GM23338 (cell line): ENCODE measurements at regions not wholly inside any gene's neighbourhood (a gene's known extent, or its start where the extent isn't known, plus 50 kb on each side); places are given as distances from the start of the nearest gene placed in this dataset.

Experiments used
- ATAC-seq: fragments of 200-7000 bp; cut with Tn5 transposase; 3 replicates; pipeline ENCODE4 v1.9.1; 2020
- DNase-seq: peaks from one replicate; pipeline ENCODE4 v3.0.0-alpha.2; 2015; ENCODE audit warnings: low spot score
- H2AFZ ChIP-seq: fragments of 200-600 bp; sonication (generic); 2 replicates; pipeline ENCODE4 v1.8.0; 2016; ENCODE audit warnings: antibody characterized with exemption, mild to moderate bottlenecking, moderate library complexity
- H3F3A ChIP-seq: fragments of 200-600 bp; sonication (generic); replicated peaks from 2 replicates; pipeline ENCODE4 v1.8.0; 2017; ENCODE audit warnings: antibody characterized with exemption, mixed run types, low read depth
- H3K27ac ChIP-seq: fragments of 200-600 bp; sonication (generic); 2 replicates; pipeline ENCODE4 v1.6.1; 2016; ENCODE audit warnings: low read depth
- H3K27me3 ChIP-seq: fragments of 200-600 bp; sonication (generic); 2 replicates; pipeline ENCODE4 v1.8.0; 2016; ENCODE audit warnings: mild to moderate bottlenecking, mixed run types, moderate library complexity; ENCODE audit not compliant: insufficient read depth
- H3K36me3 ChIP-seq: fragments of 200-600 bp; sonication (generic); 2 replicates; pipeline ENCODE4 v1.8.0; 2016; ENCODE audit warnings: mild to moderate bottlenecking; ENCODE audit not compliant: insufficient read depth
- H3K4me1 ChIP-seq: fragments of 200-600 bp; sonication (generic); 2 replicates; pipeline ENCODE4 v1.8.0; 2016; ENCODE audit warnings: mild to moderate bottlenecking, moderate library complexity; ENCODE audit not compliant: insufficient read depth
- H3K4me2 ChIP-seq: fragments of 200-600 bp; sonication (generic); 2 replicates; pipeline ENCODE4 v1.7.1; 2017; ENCODE audit warnings: mixed run types
- H3K4me3 ChIP-seq: fragments of 200-600 bp; sonication (generic); 2 replicates; pipeline ENCODE4 v1.6.1; 2016; ENCODE audit warnings: mixed run types
- H3K79me2 ChIP-seq: fragments of 200-600 bp; sonication (generic); replicated peaks from 2 replicates; pipeline ENCODE4 v1.8.0; 2017; ENCODE audit warnings: mild to moderate bottlenecking; ENCODE audit not compliant: insufficient read depth
- H3K9me2 ChIP-seq: fragments of 200-600 bp; sonication (generic); 2 replicates; pipeline ENCODE4 v1.8.0; 2017; ENCODE audit not compliant: insufficient read depth
- H4K20me1 ChIP-seq: fragments of 200-600 bp; sonication (generic); replicated peaks from 2 replicates; pipeline ENCODE4 v1.8.0; 2017; ENCODE audit warnings: mild to moderate bottlenecking; ENCODE audit not compliant: insufficient read depth
- H3K27ac Mint-ChIP-seq: 2 replicates; pipeline ENCODE4 v1.8.0; 2020; ENCODE audit warnings: inconsistent platforms, mild to moderate bottlenecking, moderate library complexity, mixed read lengths
- H3K27me3 Mint-ChIP-seq: 3 replicates; pipeline ENCODE4 v1.8.0; 2022; ENCODE audit warnings: low read depth, mild to moderate bottlenecking, moderate library complexity, mixed read lengths, inconsistent platforms; ENCODE audit not compliant: insufficient read depth, poor library complexity
- H3K36me3 Mint-ChIP-seq: 3 replicates; pipeline ENCODE4 v1.8.0; 2021; ENCODE audit warnings: low read depth, mild to moderate bottlenecking, inconsistent platforms, moderate library complexity, mixed read lengths
- H3K4me1 Mint-ChIP-seq: 3 replicates; pipeline ENCODE4 v1.8.0; 2020; ENCODE audit warnings: mild to moderate bottlenecking, inconsistent platforms, mixed read lengths
- H3K4me3 Mint-ChIP-seq: 3 replicates; pipeline ENCODE4 v1.8.0; 2021; ENCODE audit warnings: moderate library complexity, mild to moderate bottlenecking, inconsistent platforms, mixed read lengths
- H3K9me3 Mint-ChIP-seq: 3 replicates; pipeline ENCODE4 v1.8.0; 2020; ENCODE audit warnings: moderate library complexity, mild to moderate bottlenecking, inconsistent platforms, mixed read lengths
- CREB1 ChIP-seq: fragments of 250-450 bp; sonication (Bioruptor Pico); IDR thresholded peaks from 2 replicates; pipeline ENCODE4 v1.5.0; 2020; ENCODE audit warnings: low read depth, mild to moderate bottlenecking, moderate library complexity
- EZH2phosphoT487 ChIP-seq: fragments of 200-600 bp; sonication (generic); IDR thresholded peaks from one replicate; pipeline ENCODE4 v1.8.1; 2018; ENCODE audit warnings: antibody characterized with exemption; ENCODE audit not compliant: unreplicated experiment
- TF ChIP-seq, protein P1 (sequence below): fragments of 250-450 bp; sonication (Bioruptor Pico); IDR thresholded peaks from 2 replicates; pipeline ENCODE4 v1.5.0; 2020; ENCODE audit warnings: mild to moderate bottlenecking, moderate library complexity
- TF ChIP-seq, protein P2 (sequence below): IDR thresholded peaks from 2 replicates; pipeline ENCODE4 v1.6.1; 2016; ENCODE audit warnings: antibody characterized with exemption

GRCh38 chr5:143931476-143931875 lies 119.5 kb downstream of the HMHB1 start (continued):
- TF ChIP-seq, protein P1, sequence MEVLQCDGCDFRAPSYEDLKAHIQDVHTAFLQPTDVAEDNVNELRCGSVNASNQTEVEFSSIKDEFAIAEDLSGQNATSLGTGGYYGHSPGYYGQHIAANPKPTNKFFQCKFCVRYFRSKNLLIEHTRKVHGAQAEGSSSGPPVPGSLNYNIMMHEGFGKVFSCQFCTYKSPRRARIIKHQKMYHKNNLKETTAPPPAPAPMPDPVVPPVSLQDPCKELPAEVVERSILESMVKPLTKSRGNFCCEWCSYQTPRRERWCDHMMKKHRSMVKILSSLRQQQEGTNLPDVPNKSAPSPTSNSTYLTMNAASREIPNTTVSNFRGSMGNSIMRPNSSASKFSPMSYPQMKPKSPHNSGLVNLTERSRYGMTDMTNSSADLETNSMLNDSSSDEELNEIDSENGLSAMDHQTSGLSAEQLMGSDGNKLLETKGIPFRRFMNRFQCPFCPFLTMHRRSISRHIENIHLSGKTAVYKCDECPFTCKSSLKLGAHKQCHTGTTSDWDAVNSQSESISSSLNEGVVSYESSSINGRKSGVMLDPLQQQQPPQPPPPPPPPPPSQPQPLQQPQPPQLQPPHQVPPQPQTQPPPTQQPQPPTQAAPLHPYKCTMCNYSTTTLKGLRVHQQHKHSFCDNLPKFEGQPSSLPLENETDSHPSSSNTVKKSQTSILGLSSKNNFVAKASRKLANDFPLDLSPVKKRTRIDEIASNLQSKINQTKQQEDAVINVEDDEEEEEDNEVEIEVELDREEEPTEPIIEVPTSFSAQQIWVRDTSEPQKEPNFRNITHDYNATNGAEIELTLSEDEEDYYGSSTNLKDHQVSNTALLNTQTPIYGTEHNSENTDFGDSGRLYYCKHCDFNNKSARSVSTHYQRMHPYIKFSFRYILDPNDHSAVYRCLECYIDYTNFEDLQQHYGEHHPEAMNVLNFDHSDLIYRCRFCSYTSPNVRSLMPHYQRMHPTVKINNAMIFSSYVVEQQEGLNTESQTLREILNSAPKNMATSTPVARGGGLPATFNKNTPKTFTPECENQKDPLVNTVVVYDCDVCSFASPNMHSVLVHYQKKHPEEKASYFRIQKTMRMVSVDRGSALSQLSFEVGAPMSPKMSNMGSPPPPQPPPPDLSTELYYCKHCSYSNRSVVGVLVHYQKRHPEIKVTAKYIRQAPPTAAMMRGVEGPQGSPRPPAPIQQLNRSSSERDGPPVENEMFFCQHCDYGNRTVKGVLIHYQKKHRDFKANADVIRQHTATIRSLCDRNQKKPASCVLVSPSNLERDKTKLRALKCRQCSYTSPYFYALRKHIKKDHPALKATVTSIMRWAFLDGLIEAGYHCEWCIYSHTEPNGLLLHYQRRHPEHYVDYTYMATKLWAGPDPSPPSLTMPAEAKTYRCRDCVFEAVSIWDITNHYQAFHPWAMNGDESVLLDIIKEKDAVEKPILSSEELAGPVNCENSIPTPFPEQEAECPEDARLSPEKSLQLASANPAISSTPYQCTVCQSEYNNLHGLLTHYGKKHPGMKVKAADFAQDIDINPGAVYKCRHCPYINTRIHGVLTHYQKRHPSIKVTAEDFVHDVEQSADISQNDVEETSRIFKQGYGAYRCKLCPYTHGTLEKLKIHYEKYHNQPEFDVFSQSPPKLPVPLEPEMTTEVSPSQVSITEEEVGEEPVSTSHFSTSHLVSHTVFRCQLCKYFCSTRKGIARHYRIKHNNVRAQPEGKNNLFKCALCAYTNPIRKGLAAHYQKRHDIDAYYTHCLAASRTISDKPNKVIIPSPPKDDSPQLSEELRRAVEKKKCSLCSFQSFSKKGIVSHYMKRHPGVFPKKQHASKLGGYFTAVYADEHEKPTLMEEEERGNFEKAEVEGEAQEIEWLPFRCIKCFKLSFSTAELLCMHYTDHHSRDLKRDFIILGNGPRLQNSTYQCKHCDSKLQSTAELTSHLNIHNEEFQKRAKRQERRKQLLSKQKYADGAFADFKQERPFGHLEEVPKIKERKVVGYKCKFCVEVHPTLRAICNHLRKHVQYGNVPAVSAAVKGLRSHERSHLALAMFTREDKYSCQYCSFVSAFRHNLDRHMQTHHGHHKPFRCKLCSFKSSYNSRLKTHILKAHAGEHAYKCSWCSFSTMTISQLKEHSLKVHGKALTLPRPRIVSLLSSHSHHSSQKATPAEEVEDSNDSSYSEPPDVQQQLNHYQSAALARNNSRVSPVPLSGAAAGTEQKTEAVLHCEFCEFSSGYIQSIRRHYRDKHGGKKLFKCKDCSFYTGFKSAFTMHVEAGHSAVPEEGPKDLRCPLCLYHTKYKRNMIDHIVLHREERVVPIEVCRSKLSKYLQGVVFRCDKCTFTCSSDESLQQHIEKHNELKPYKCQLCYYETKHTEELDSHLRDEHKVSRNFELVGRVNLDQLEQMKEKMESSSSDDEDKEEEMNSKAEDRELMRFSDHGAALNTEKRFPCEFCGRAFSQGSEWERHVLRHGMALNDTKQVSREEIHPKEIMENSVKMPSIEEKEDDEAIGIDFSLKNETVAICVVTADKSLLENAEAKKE (CRISPR knock-in tag) = no peak
- TF ChIP-seq EZH2phosphoT487 = no peak
- TF ChIP-seq, protein P2, sequence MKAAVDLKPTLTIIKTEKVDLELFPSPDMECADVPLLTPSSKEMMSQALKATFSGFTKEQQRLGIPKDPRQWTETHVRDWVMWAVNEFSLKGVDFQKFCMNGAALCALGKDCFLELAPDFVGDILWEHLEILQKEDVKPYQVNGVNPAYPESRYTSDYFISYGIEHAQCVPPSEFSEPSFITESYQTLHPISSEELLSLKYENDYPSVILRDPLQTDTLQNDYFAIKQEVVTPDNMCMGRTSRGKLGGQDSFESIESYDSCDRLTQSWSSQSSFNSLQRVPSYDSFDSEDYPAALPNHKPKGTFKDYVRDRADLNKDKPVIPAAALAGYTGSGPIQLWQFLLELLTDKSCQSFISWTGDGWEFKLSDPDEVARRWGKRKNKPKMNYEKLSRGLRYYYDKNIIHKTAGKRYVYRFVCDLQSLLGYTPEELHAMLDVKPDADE = no peak

DNA sequence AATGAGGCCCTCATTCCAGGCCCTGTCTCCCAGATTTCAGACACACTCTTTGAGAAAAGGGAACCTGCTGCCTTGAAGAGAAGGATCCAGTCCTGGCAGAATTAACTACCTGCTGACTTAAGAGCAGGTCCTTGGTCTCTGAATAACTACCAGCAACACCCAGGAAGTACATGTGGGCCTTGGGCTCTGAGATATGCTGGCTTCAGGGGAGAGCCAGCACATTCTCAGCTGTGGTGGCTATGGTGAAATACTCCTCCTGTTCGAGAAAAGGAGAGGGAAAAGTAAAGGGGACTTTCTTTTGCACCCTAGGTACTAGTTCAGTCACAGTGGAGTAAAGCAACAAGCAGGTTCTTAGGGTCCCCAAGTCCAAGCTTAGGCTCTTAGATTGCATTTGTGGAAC lies 120.0 kb downstream of the HMHB1 start:
- Mint-ChIP-seq H3K4me1 (peaks cover 15% of the 10 kb centered on the region), H3K27ac (no peak overlapping the region), H3K4me3 (no peak overlapping the region), H3K27me3 (peaks cover 6% of the 10 kb centered on the region), H3K9me3 (peaks cover 13% of the 10 kb centered on the region), H3K36me3 (peaks cover 2% of the 10 kb centered on the region; the same call in 1 of the 3 replicates)
- Histone ChIP-seq H2AFZ (peak overlapping the region; percentile 43; the same call in 1 of the 2 replicates), H3K4me3 (no peak overlapping the region), H3K79me2 (no peaks in the 10 kb centered on the region), H3K27ac (no peak overlapping the region), H3K9me2 (0 out of 2 replicates have a peak, but pooled peaks cover 3% of the 10 kb centered on the region), H3K4me2 (no peak overlapping the region), H4K20me1 (no peaks in the 10 kb centered on the region), H3F3A (no peaks in the 10 kb centered on the region), H3K36me3 (no peaks in the 10 kb centered on the region), H3K4me1 (peaks cover 16% of the 10 kb centered on the region), H3K27me3 (no peaks in the 10 kb centered on the region)
- DNase-seq (no peak), ATAC-seq (no peak)
- TF ChIP-seq, protein P1 (CRISPR knock-in tag) = no peak
- TF ChIP-seq CREB1 (CRISPR knock-in tag) (no peak), EZH2phosphoT487 (no peak)
